ENCODE measurements at regions not wholly inside any gene's neighbourhood (a gene's known extent, or its start where the extent isn't known, plus 50 kb on each side); places are given as distances from the start of the nearest gene placed in this dataset.

DNA sequence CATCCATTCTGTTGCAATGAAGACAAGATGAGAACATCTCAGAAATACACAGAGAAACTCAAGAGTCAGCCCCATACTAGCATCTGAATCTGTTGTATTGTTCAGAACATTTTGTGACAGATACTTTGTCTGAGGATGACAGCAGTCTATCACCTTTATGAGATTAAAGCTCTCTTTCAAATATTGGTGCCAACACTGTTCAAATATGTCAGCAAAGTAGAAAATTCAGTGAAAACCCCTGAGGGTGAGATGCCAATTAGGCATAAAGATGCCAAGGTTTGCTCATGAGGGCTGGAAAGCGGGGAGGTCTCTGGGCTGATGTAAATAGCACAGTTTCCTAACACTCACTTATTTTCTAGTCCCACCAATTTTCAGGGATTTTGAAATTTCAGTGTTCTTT lies 1054.2 kb upstream of the CRIM1 start:
- no peak overlapping the region for H4K8ac ChIP-seq (ENCODE audit: extremely low read depth, insufficient read depth, low read length)
- no peaks in the 10 kb centered on the region for H4K20me1 ChIP-seq (replicated peaks in 1 of 2; ENCODE audit: control insufficient read depth in 1 of 2, insufficient read depth in 2 of 2, low read length in 2 of 2)
- H2BK120ac ChIP-seq (replicated peaks; ENCODE audit: low read depth, low read length), result no peak overlapping the region
- H3K4ac ChIP-seq (replicated peaks; ENCODE audit: insufficient read length, low read depth, low read length), result no peak overlapping the region
- no peaks in the 10 kb centered on the region for H3K4me1 ChIP-seq (replicated peaks in 1 of 4; ENCODE audit: control insufficient read depth in 3 of 4, insufficient read depth in 4 of 4, low read length in 3 of 4)
- TF ChIP-seq GABPA (IDR thresholded peaks at IDR 0.05; ENCODE audit: borderline replicate concordance, insufficient read depth, low read length) (no peak), KDM4A (IDR thresholded peaks at IDR 0.05; ENCODE audit: low read depth, low read length, severe bottlenecking) (no peak), JUN (IDR thresholded peaks at IDR 0.05; ENCODE audit: low read depth, low read length) (no peak), TEAD4 (IDR thresholded peaks at IDR 0.05; ENCODE audit: low read depth, low read length) (no peak), PHF8 (conservative IDR thresholded peaks at IDR 0.05; ENCODE audit: low read depth, low read length) (no peak), CEBPB (IDR thresholded peaks at IDR 0.05; ENCODE audit: low read depth, low read length) (no peak)
- TF ChIP-seq, protein P1, sequence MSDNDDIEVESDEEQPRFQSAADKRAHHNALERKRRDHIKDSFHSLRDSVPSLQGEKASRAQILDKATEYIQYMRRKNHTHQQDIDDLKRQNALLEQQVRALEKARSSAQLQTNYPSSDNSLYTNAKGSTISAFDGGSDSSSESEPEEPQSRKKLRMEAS (IDR thresholded peaks at IDR 0.05), result no peak
- TF ChIP-seq, protein P2, sequence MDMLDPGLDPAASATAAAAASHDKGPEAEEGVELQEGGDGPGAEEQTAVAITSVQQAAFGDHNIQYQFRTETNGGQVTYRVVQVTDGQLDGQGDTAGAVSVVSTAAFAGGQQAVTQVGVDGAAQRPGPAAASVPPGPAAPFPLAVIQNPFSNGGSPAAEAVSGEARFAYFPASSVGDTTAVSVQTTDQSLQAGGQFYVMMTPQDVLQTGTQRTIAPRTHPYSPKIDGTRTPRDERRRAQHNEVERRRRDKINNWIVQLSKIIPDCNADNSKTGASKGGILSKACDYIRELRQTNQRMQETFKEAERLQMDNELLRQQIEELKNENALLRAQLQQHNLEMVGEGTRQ (IDR thresholded peaks at IDR 0.05; ENCODE audit: low read length), result no peak
- no peaks in the 10 kb centered on the region for H3K36me3 ChIP-seq (ENCODE audit: control insufficient read depth in 2 of 4, insufficient read depth in 4 of 4, low read length in 3 of 4)
- H2AFZ ChIP-seq (ENCODE audit: low read length), result no peak overlapping the region
- no peak overlapping the region for H2BK5ac ChIP-seq (ENCODE audit: low read depth, low read length)
- H4K91ac ChIP-seq (replicated peaks; ENCODE audit: insufficient read length, low read length), result no peak overlapping the region
- H2BK15ac ChIP-seq (ENCODE audit: low read length), result no peak overlapping the region
- no peak overlapping the region for H3K18ac ChIP-seq (ENCODE audit: extremely low read depth, low read length)
- no peaks in the 10 kb centered on the region for H3K79me2 ChIP-seq (ENCODE audit: control insufficient read depth in 1 of 2, insufficient read depth in 2 of 2, low read length in 2 of 2)
- no peaks in the 10 kb centered on the region for H3K79me1 ChIP-seq (ENCODE audit: low read depth, low read length)
- DNase-seq (ENCODE audit: low read depth in 1 of 2, low spot score in 2 of 2) (no peak), FAIRE-seq (no peak)
- H2AK5ac ChIP-seq (ENCODE audit: low read depth, low read length), result no peak overlapping the region
- H3K9ac ChIP-seq (replicated peaks in 1 of 4; ENCODE audit: extremely low read depth in 1 of 4, low read depth in 3 of 4, low read length in 3 of 4), result no peak overlapping the region
- H3K9me3 ChIP-seq (ENCODE audit: insufficient read depth in 2 of 2, low read depth in 1 of 2, low read length in 1 of 2), result no peaks in the 10 kb centered on the region
- no peaks in the 10 kb centered on the region for H3K27me3 ChIP-seq (replicated peaks in 1 of 4; ENCODE audit: control insufficient read depth in 3 of 4, extremely low read depth in 1 of 4, insufficient read depth in 3 of 4, low read length in 3 of 4)
- no peak overlapping the region for H2BK20ac ChIP-seq (ENCODE audit: low read length)
- H3K56ac ChIP-seq (replicated peaks; ENCODE audit: insufficient read length, low read depth, low read length), result no peak overlapping the region
- H3K4me2 ChIP-seq (ENCODE audit: insufficient read depth in 1 of 2, low read depth in 2 of 2, low read length in 2 of 2), result no peak overlapping the region
- 94% methylated on average over 1 of the region's 1 CpG; no CpG with 5 or more reads in 1 of the 2 experiments for WGBS, 2 experiments (ENCODE audit: extremely low coverage in 1 of 2, insufficient coverage in 1 of 2, insufficient read length in 1 of 2, insufficient replicate concordance in 2 of 2, low coverage in 1 of 2, low lambda C conversion rate in 2 of 2, missing lambda C conversion rate in 1 of 2)
- H3K23ac ChIP-seq (ENCODE audit: insufficient read length), result no peak overlapping the region
- H3K23me2 ChIP-seq (ENCODE audit: low read depth, low read length), result no peaks in the 10 kb centered on the region; the same call in 1 of the 2 replicates
- POLR2A ChIA-PET (ENCODE audit: partially characterized antibody), result no interaction called here
- H3K14ac ChIP-seq (ENCODE audit: insufficient read length), result no peak overlapping the region
- H3K27ac ChIP-seq (ENCODE audit: low read depth, low read length), result no peak overlapping the region
- no peak overlapping the region for H3K4me3 ChIP-seq (ENCODE audit: extremely low read depth in 1 of 4, insufficient read depth in 2 of 4, low read depth in 3 of 4, low read length in 4 of 4)
- no peak overlapping the region for H4K5ac ChIP-seq (ENCODE audit: insufficient read length, low read depth, low read length)
- CTCF ChIA-PET (ENCODE audit: partially characterized antibody), result no interaction called here
- no peak overlapping the region for H2BK12ac ChIP-seq (ENCODE audit: low read depth, low read length)

Measured in H1 (cell line).